HepG2 (cell line): ENCODE measurements at regions not wholly inside any gene's neighbourhood (a gene's known extent, or its start where the extent isn't known, plus 50 kb on each side); places are given as distances from the start of the nearest gene placed in this dataset.

Source experiments
- ATAC-seq: fragments of 200-7000 bp; cut with Tn5 transposase; 3 replicates; pipeline ENCODE4 v1.9.1; 2020; ENCODE audit warnings: mild to moderate bottlenecking, moderate library complexity
- BruUV-seq: library from RNA; stranded (reverse); fragments of 400-500 nt; replicated peaks from 2 replicates; lab custom pipeline; 2021; lab: Mats Ljungman, UMichigan
- CTCF ChIA-PET: fragments of 300-600 bp; formaldehyde crosslinking; extraction: SDS; loops from one replicate; lab custom pipeline; 2021; ENCODE audit warnings: low total read pairs, inconsistent platforms, low intra/inter-chr PET ratio; lab: Yijun Ruan, JAX
- POLR2A ChIA-PET: fragments of 350-600 bp; sonication (Branson Sonifier 250); formaldehyde crosslinking; loops from one replicate; lab custom pipeline; 2020; ENCODE audit warnings: antibody characterized with exemption, inconsistent platforms; lab: Yijun Ruan, JAX
- DNase-seq: peaks from one replicate; pipeline ENCODE4 v3.0.0-alpha.2; 2015; ENCODE audit warnings: low spot score
- FAIRE-seq: peaks from 3 replicates; lab custom pipeline; 2011; peaks lifted over from hg19 to GRCh38; lab: Jason Lieb, UNC
- H2AFZ ChIP-seq: one replicate; pipeline ENCODE4 v1.6.1; 2011; ENCODE audit warnings: low read length, inconsistent platforms
- H3K27ac ChIP-seq: fragments of 300-600 bp; 3 replicates; pipeline ENCODE4 v1.8.0; 2011; ENCODE audit warnings: mixed run types, mild to moderate bottlenecking, mixed read lengths, low read length, inconsistent platforms; ENCODE audit not compliant: insufficient read depth; ENCODE audit errors: extremely low read length
- H3K27me3 ChIP-seq, 2 experiments: fragments of 200-600 bp in 1 of 2; 2 replicates in 1 of 2; 3 replicates in 1 of 2; pipeline versions ENCODE4 v1.6.0 to v1.8.0; 2011; ENCODE audit warnings: low read length in 2 of 2, mild to moderate bottlenecking in 2 of 2, moderate library complexity in 2 of 2, inconsistent platforms in 1 of 2; ENCODE audit not compliant: insufficient read depth in 2 of 2, control insufficient read depth in 1 of 2
- H3K36me3 ChIP-seq, 2 experiments: fragments of 200-600 bp in 1 of 2; replicated peaks in 1 of 2; 2 replicates in 1 of 2; 3 replicates in 1 of 2; pipeline versions ENCODE4 v1.5.1 to v1.8.0; 2011; ENCODE audit warnings: low read length in 2 of 2, inconsistent platforms in 1 of 2; ENCODE audit not compliant: insufficient read depth in 2 of 2, control insufficient read depth in 1 of 2
- H3K4me1 ChIP-seq: 2 replicates; pipeline ENCODE4 v1.5.1; 2012; ENCODE audit warnings: low read length, inconsistent platforms; ENCODE audit not compliant: insufficient read depth
- H3K4me2 ChIP-seq: 2 replicates; pipeline ENCODE4 v1.6.0; 2011; ENCODE audit warnings: low read depth, low read length, inconsistent platforms
- H3K4me3 ChIP-seq, 3 experiments: fragments of 200-600 bp in 1 of 3; sonication (generic), shearing (Covaris generic) in 1 of 3; replicated peaks in 1 of 3; 2 replicates each; pipeline ENCODE4 v1.5.1; 2011 to 2016; ENCODE audit warnings: low read length in 3 of 3, inconsistent platforms in 2 of 3, low read depth in 2 of 3, mild to moderate bottlenecking in 2 of 3, control low read depth in 1 of 3, mixed read lengths in 1 of 3; ENCODE audit not compliant: insufficient read depth in 1 of 3
- H3K79me2 ChIP-seq: one replicate; pipeline ENCODE4 v1.6.1; 2011; ENCODE audit warnings: low read length, inconsistent platforms; ENCODE audit not compliant: insufficient read depth
- H3K9ac ChIP-seq: 2 replicates; pipeline ENCODE4 v1.6.0; 2011; ENCODE audit warnings: mild to moderate bottlenecking, low read depth, low read length, inconsistent platforms; ENCODE audit not compliant: insufficient read depth
- H3K9me3 ChIP-seq: 2 replicates; pipeline ENCODE4 v1.5.1; 2012; ENCODE audit warnings: mild to moderate bottlenecking, low read length
- H4K20me1 ChIP-seq: 2 replicates; pipeline ENCODE4 v1.6.0; 2011; ENCODE audit warnings: inconsistent platforms, mild to moderate bottlenecking, low read length, moderate library complexity; ENCODE audit not compliant: insufficient read depth
- ATF2 ChIP-seq: sonication (generic); formaldehyde crosslinking; IDR thresholded peaks from 2 replicates; pipeline ENCODE4 v1.4.0; 2020; ENCODE audit warnings: missing genetic modification reagents
- BORCS8-MEF2B ChIP-seq: sonication (generic); formaldehyde crosslinking; IDR thresholded peaks from 2 replicates; pipeline ENCODE4 v1.8.0; 2022; ENCODE audit warnings: mild to moderate bottlenecking, missing genetic modification reagents
- CEBPZ ChIP-seq: IDR thresholded peaks from 2 replicates; pipeline ENCODE4 v1.6.1; 2012; ENCODE audit warnings: low read length, improper control_type of control experiment
- HCFC1 ChIP-seq: fragments of 150-350 bp; IDR thresholded peaks from 2 replicates; pipeline ENCODE4 v1.6.1; 2014; ENCODE audit warnings: low read depth, low read length
- LRRFIP1 ChIP-seq: sonication (generic); formaldehyde crosslinking; conservative IDR thresholded peaks from 2 replicates; pipeline ENCODE4 v1.4.0; 2020; ENCODE audit warnings: missing genetic modification reagents
- NRL ChIP-seq: sonication (generic); formaldehyde crosslinking; IDR thresholded peaks from 2 replicates; pipeline ENCODE4 v1.5.0; 2020; ENCODE audit warnings: missing genetic modification reagents, mild to moderate bottlenecking, moderate library complexity, borderline replicate concordance
- PHF5A ChIP-seq: IDR thresholded peaks from one replicate; pipeline ENCODE4 v1.6.1; 2018; ENCODE audit warnings: low read depth, missing genetic modification reagents; ENCODE audit not compliant: unreplicated experiment
- SMYD3 ChIP-seq: sonication (generic); formaldehyde crosslinking; IDR thresholded peaks from 2 replicates; pipeline ENCODE4 v1.8.1; 2023; ENCODE audit warnings: mild to moderate bottlenecking, missing genetic modification reagents
- ZNF513 ChIP-seq: sonication (generic); formaldehyde crosslinking; conservative IDR thresholded peaks from 2 replicates; pipeline ENCODE4 v1.5.0; 2020; ENCODE audit warnings: missing genetic modification reagents
- WGBS: methylation state at CpG from one replicate; pipeline ENCODE4 v1.1.6; 2017; ENCODE audit warnings: low lambda C conversion rate; 5-methylcytosine and 5-hydroxymethylcytosine counted together
- in situ Hi-C: cut with HindIII; loops from 2 replicates; pipeline ENCODE4 v1.10.0; 2017; ENCODE audit warnings: low pct_unique_long_range_greater_than_20kb; ENCODE audit not compliant: extremely low pct_ligation_motif_present
- intact Hi-C: fragments of 100-400 bp; cut with micrococcal nuclease; formaldehyde crosslinking; loops from one replicate; pipeline ENCODE4 v1.10.0; 2022; ENCODE audit not compliant: unreplicated experiment

GRCh38 chrX:13253223-13253622, 66.6 kb downstream of the ATXN3L start:
- POLR2A ChIA-PET, result no interaction called here
- BruUV-seq, result no TSS peak
- FAIRE-seq (no peak), ATAC-seq (no peak), DNase-seq (no peak)
- intact Hi-C loops (no loop called here), in situ Hi-C loops (no loop called here)
- no peaks in the 10 kb centered on the region for H3K27me3 ChIP-seq
- no peaks in the 10 kb centered on the region for H4K20me1 ChIP-seq
- CTCF ChIA-PET, result no interaction called here
- H3K4me1 ChIP-seq, result no peaks in the 10 kb centered on the region; the same call in 1 of the 2 replicates
- H3K36me3 ChIP-seq, result no peaks in the 10 kb centered on the region
- no peak overlapping the region for H3K4me2 ChIP-seq
- no peaks in the 10 kb centered on the region for H3K79me2 ChIP-seq
- no peak overlapping the region for H3K27ac ChIP-seq
- no peaks in the 10 kb centered on the region for H3K9me3 ChIP-seq
- 0% methylated on average over 3 of the region's 3 CpGs for WGBS
- H3K4me3 ChIP-seq, result no peak overlapping the region
- no peak overlapping the region for H3K9ac ChIP-seq
- no peak overlapping the region for H2AFZ ChIP-seq
- TF ChIP-seq NRL (no peak), CEBPZ (no peak), HCFC1 (no peak)

GRCh38 chrX:13252726-13253125, 67.1 kb downstream of the ATXN3L start:
- H3K79me2 ChIP-seq, result no peaks in the 10 kb centered on the region
- FAIRE-seq (no peak), ATAC-seq (no peak), DNase-seq (no peak)
- CTCF ChIA-PET, result no interaction called here
- H3K4me2 ChIP-seq, result no peak overlapping the region
- POLR2A ChIA-PET, result no interaction called here
- intact Hi-C loops (no loop called here), in situ Hi-C loops (no loop called here)
- no peak overlapping the region for H3K9ac ChIP-seq
- H3K36me3 ChIP-seq, result no peaks in the 10 kb centered on the region
- H4K20me1 ChIP-seq, result no peaks in the 10 kb centered on the region
- H3K27ac ChIP-seq, result no peak overlapping the region
- H3K4me3 ChIP-seq, result no peak overlapping the region
- H2AFZ ChIP-seq, result no peak overlapping the region
- H3K27me3 ChIP-seq, result no peaks in the 10 kb centered on the region
- no peaks in the 10 kb centered on the region for H3K9me3 ChIP-seq
- no TSS peak for BruUV-seq
- no peaks in the 10 kb centered on the region; the same call in 1 of the 2 replicates for H3K4me1 ChIP-seq
- 33% methylated on average over 3 of the region's 4 CpGs for WGBS
- TF ChIP-seq BORCS8-MEF2B (CRISPR knock-in tag) (no peak), ATF2 (CRISPR knock-in tag) (no peak), ZNF513 (CRISPR knock-in tag) (no peak), LRRFIP1 (no peak), PHF5A (no peak), SMYD3 (CRISPR knock-in tag) (no peak)
